HepG2 (cell line): ENCODE measurements at regions not wholly inside any gene's neighbourhood (a gene's known extent, or its start where the extent isn't known, plus 50 kb on each side); places are given as distances from the start of the nearest gene placed in this dataset.

Experiments used
- AKNA ChIP-seq: sonication (generic); formaldehyde crosslinking; IDR thresholded peaks from 2 replicates; pipeline ENCODE4 v1.4.0; 2020; ENCODE audit warnings: missing genetic modification reagents, borderline replicate concordance
- CCAR2 ChIP-seq: fragments of 200-400 bp; formaldehyde crosslinking; optimal IDR thresholded peaks from 2 replicates; pipeline ENCODE3; 2018; ENCODE audit warnings: low read depth, mild to moderate bottlenecking, low read length, moderate library complexity
- TFE3 ChIP-seq: IDR thresholded peaks from 2 replicates; pipeline ENCODE4 v1.6.1; 2016
- ZNF124 ChIP-seq: sonication (generic); formaldehyde crosslinking; IDR thresholded peaks from 2 replicates; pipeline ENCODE4 v1.4.0; 2020; ENCODE audit warnings: missing genetic modification reagents
- ZNF274 ChIP-seq: sonication (generic); formaldehyde crosslinking; IDR thresholded peaks from 2 replicates; pipeline ENCODE4 v1.5.1; 2020; ENCODE audit warnings: mild to moderate bottlenecking, missing genetic modification reagents
- ZNF281 ChIP-seq: sonication (generic); formaldehyde crosslinking; IDR thresholded peaks from 2 replicates; pipeline ENCODE4 v1.4.0; 2020; ENCODE audit warnings: missing genetic modification reagents, borderline replicate concordance

- TF ChIP-seq TFE3 (no peak), AKNA (CRISPR knock-in tag) (no peak), ZNF124 (CRISPR knock-in tag) (no peak), ZNF281 (CRISPR knock-in tag) (no peak), ZNF274 (CRISPR knock-in tag) (no peak), CCAR2 (no peak)
These were observed 201.5 kb upstream of the GHITM start for GRCh38 chr10:83937826-83938225.
